HG02763 (cell line): ENCODE measurements at regions not wholly inside any gene's neighbourhood (a gene's known extent, or its start where the extent isn't known, plus 50 kb on each side); places are given as distances from the start of the nearest gene placed in this dataset.
"Not testable (repeated sequence)": the region's sequence is repeated elsewhere in the genome, so short reads cannot be mapped to it uniquely, and the experiment has no call there.

Experiments
- ATAC-seq: cut with Tn5 transposase; IDR thresholded peaks from one replicate; pipeline ENCODE4 v1.9.1; 2021; ENCODE audit warnings: mild to moderate bottlenecking, moderate library complexity; ENCODE audit not compliant: unreplicated experiment

- no peak for ATAC-seq
Measured at GRCh38 chr6:15166121-15166520, 79.7 kb upstream of the JARID2 start.

DNA sequence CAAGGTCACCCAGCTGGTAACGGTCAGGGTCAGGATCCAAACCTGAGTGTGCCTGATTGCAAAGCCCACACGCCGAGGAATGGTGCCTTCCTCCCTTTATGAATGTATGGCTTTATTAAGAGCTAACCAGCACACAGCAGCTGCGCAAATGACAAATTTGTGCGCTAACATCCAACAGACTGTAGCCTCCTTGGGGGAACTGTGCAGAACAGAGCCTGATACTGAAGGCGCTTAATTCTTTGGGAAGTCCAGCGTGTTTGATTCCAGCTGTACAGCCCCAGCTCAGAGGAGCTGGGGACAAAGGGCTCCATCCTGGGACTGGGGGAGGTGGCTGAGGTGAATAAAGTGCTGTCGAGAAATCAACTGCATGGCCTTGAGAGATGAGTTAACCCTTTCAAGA is 75.7 kb upstream of the JARID2 start:
- ATAC-seq: no peak

DNA sequence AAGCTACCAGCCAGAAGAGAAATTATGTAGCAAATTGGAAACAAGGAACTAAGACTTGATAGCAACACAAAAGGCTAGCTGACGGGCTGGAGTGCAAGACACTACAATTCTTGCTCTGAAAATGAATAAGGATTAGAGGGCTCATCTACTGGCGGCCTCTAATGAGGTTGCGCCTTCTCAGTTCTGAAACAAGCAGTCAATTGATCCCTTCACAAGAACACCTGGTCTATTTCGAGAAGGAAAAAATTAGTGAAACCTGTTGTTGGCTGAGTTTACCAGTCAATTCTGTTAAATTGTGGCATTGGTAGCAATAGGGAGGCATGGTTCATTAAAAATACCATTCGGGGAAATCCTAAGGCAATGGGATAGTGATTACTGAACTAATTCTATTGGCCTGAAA is 74.8 kb upstream of the JARID2 start:
- no peak for ATAC-seq

DNA sequence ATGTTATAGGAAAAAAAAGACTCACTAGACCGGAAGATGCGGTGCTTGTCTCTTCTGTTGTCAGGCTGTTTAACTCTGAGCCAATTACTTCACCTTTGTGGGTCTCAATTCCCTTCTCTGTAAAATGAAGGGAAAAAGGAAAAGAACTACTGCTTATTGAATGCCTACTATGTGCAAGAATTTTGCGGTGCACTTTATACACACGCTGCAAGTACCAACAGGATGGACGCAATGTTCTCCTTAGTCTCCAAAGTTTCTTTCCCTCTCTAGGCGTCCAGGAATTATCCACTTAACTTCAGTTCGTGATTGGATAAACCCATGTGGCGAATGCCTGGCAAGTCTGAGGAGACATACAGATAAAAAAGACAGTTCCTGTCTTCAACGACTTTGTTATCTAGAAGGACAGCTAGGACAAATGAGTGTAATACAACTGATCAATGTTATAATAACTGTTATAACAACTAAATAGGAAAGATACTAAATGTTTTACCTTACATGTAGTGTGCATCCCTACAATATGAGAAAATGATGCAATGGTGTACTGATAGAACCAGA is 69.0 kb upstream of the JARID2 start:
- no peak for ATAC-seq

- ATAC-seq: no peak
Measured at GRCh38 chr6:15183979-15184378, 61.9 kb upstream of the JARID2 start.

DNA sequence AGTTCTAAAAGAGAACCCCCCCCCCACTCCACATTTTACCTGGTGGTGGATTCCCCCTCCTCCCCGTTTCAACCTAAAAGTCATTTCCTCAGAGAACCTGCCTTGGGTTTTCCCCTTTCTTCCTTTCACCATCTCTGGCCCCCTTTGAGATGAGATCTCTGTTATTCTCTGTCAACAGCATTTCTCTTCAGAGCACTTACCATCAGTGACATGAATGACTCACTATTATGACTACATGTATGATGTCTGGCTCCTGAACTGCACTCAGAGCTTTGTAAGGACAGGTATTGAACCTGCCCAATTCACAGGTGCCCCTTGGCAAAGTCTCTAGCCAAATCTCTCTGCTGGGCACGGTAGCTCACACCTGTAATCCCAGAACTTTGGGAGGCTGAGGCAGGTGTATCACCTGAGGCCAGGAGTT is 61.4 kb upstream of the JARID2 start:
- no peak for ATAC-seq

DNA sequence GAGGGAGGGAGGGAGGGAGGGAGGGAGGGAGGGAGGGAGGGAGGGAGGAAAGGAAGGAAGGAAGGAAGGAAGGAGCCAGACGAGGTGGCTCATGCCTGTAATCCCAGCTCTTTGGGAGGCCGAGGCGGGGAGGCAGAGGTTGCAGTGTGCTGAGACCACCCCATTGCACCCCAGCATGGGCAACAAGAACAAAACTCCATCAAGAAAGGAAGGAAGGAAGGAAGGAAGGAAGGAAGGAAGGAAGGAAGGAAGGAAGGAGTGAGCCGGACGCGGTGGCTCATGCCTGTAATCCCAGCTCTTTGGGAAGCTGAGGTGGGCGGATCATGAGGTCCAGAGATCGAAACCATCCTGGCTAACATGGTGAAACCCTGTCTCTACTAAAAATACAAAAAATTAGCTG is 60.8 kb upstream of the JARID2 start:
- ATAC-seq: not testable (repeated sequence)

DNA sequence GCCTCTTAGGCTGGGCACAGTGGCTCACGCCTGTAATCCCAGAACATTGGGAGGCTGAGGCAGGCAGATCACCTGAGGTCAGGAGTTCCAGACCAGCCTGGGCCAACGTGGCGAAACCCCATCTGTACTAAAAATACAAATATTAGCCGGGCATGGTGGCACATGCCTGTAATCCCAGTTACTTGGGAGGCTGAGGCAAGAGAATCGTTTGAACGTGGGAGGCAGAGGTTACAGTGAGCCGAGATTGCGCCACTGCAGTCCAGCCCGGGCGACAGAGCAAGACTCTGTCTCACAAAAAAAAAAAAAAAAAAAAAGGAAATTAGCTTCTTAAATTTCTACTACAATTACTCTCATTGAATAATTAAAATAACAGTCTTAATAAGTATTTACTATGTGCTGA is 52.4 kb upstream of the JARID2 start:
- ATAC-seq: not testable (repeated sequence)

DNA sequence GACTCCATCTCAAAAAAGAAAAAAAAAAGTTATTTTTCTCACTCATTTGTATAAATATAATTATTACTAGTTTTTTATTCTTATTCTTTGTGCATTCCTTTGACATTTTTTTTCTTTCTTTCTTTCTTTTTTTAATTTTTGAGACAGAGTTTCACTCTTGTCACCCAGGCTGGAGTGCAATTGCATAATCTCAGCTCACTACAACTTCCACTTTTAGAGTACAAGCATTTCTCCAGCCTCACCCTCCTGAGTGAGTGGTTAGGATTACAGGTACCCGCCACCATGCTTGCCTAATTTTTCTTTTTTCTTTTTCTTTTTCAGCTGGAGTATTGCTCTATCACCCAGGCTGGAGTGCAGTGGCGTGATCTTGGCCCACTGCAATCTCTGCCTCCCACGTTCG is 51.4 kb upstream of the JARID2 start:
- no peak for ATAC-seq
